ENCODE measurements at regions not wholly inside any gene's neighbourhood (a gene's known extent, or its start where the extent isn't known, plus 50 kb on each side); places are given as distances from the start of the nearest gene placed in this dataset.

DNA sequence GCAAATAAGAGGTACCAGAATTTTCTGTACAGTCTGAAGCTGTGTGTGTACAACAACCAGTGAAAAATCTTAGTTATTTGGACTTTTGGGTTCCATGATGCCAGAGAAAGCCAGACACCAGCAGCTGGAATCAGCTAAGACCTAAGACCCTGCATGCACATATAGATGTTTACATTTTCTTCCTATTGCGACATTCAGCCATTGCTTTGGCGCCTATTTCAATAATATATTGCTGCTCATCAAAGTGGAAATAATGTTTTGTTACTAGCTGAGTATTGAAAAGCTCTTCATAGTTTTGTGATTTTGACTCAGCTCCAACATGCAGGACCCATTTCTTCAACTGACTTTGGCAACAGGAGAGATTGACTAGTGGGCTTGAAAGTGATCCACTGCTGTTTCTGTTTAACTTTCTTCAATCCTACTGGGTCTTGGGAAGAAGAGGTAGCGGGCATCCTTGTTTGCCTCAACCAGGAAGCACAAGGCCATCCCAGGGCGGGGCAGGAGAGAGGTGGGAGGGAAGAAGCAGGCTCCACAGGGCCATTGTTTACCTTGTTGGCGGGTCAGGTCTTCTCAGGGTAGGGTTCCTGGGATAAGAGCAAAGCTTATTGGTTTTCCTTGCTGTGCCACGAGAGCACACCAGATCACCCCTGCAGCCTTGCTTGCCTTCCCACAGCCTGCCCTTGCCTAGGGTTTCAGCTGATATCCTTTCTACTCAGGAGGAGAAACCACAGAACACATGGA, 101.3 kb upstream of the ESR1 start:
- H3K4me1 ChIP-seq (ENCODE audit: control insufficient read depth in 1 of 2, low read depth in 2 of 2), result no peaks in the 10 kb centered on the region
- no peak overlapping the region for H3K4me3 ChIP-seq
- no peaks in the 10 kb centered on the region for H3K27me3 ChIP-seq (replicated peaks; ENCODE audit: insufficient read depth)
- no peak overlapping the region for H3K27ac ChIP-seq
- H3K9me3 ChIP-seq, result no peaks in the 10 kb centered on the region
- no peak for DNase-seq (ENCODE audit: low spot score)
- H3K36me3 ChIP-seq, result no peaks in the 10 kb centered on the region
- no peak for ATAC-seq (ENCODE audit: insufficient number of reproducible peaks, low FRiP score, low read depth)
- TF ChIP-seq, protein P1, sequence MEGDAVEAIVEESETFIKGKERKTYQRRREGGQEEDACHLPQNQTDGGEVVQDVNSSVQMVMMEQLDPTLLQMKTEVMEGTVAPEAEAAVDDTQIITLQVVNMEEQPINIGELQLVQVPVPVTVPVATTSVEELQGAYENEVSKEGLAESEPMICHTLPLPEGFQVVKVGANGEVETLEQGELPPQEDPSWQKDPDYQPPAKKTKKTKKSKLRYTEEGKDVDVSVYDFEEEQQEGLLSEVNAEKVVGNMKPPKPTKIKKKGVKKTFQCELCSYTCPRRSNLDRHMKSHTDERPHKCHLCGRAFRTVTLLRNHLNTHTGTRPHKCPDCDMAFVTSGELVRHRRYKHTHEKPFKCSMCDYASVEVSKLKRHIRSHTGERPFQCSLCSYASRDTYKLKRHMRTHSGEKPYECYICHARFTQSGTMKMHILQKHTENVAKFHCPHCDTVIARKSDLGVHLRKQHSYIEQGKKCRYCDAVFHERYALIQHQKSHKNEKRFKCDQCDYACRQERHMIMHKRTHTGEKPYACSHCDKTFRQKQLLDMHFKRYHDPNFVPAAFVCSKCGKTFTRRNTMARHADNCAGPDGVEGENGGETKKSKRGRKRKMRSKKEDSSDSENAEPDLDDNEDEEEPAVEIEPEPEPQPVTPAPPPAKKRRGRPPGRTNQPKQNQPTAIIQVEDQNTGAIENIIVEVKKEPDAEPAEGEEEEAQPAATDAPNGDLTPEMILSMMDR (IDR thresholded peaks at IDR 0.05), result no peak

DNA sequence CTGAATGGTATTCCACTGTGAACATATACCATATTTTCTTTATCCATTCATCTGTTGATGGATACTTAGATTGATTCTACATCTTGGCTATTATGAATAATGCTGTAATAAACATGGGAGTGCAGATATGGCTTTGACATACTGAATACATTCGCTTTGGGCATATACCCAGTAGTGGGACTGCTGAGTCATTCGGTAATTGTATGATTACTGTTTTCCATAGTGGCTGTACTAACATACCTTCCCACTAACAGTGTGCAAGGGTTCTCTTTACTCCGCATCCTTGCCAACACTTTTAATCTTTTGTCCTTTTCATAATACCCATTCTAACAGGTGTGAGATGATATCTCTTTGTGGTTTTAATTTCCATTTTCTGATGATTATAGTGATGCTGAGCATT, 98.2 kb upstream of the ESR1 start:
- Histone ChIP-seq H3K27me3 (replicated peaks; ENCODE audit: insufficient read depth) (no peaks in the 10 kb centered on the region), H3K27ac (no peak overlapping the region), H3K9me3 (no peaks in the 10 kb centered on the region), H3K4me3 (no peak overlapping the region), H3K4me1 (ENCODE audit: control insufficient read depth in 1 of 2, low read depth in 2 of 2) (no peaks in the 10 kb centered on the region), H3K36me3 (no peaks in the 10 kb centered on the region)
- TF ChIP-seq, protein P1 (IDR thresholded peaks at IDR 0.05), result no peak
- ATAC-seq (ENCODE audit: insufficient number of reproducible peaks, low FRiP score, low read depth) (no peak), DNase-seq (ENCODE audit: low spot score) (no peak)

DNA sequence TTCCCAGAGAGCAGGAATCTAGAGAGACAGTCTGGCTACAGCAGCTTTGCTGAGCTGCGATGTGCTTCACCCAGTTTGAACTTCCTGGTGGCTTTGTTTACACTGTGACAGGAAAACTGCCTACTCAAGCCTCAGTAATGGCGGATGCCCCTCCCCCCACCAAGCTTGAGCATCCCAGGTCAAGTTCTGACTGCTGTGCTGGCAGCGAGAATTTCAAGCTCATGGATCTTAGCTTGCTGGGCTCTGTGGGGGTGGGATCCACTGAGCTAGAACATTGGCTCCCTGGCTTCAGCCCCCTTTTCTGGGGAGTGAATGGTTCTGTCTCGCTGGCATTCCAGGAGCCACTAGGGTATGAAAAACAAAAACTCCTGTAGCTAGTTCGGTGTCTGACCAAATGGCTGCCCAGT, 91.0 kb upstream of the ESR1 start:
- no peak overlapping the region for H3K4me3 ChIP-seq
- TF ChIP-seq, protein P1 (IDR thresholded peaks at IDR 0.05), result no peak
- DNase-seq (ENCODE audit: low spot score) (no peak), ATAC-seq (ENCODE audit: insufficient number of reproducible peaks, low FRiP score, low read depth) (no peak)
- H3K27me3 ChIP-seq (replicated peaks; ENCODE audit: insufficient read depth), result no peaks in the 10 kb centered on the region
- H3K4me1 ChIP-seq (ENCODE audit: control insufficient read depth in 1 of 2, low read depth in 2 of 2), result no peaks in the 10 kb centered on the region
- H3K36me3 ChIP-seq, result no peaks in the 10 kb centered on the region
- H3K9me3 ChIP-seq, result no peaks in the 10 kb centered on the region
- no peak overlapping the region for H3K27ac ChIP-seq

DNA sequence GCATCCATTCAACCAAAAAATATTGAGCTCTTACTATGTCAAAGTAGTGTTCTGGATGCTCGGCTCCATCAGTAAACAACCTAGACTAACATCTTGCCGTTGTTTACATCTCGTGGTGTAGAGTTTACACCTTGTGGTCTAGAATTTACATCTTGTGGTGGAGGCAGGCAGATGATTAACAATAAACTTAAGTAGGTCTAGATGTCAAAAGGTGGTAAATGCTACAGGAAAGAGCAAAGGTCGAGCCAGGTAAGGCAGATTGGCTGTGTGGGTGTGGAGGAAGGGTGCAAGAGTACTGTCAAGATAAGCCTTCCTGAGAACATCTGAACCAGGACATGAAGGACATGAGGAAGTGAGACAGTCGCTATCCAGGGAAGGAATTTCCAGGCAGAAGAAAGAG, 88.4 kb upstream of the ESR1 start:
- no peak for ATAC-seq (ENCODE audit: insufficient number of reproducible peaks, low FRiP score, low read depth)
- Histone ChIP-seq H3K27me3 (replicated peaks; ENCODE audit: insufficient read depth) (no peaks in the 10 kb centered on the region), H3K36me3 (no peaks in the 10 kb centered on the region), H3K4me1 (ENCODE audit: control insufficient read depth in 1 of 2, low read depth in 2 of 2) (no peaks in the 10 kb centered on the region), H3K27ac (no peak overlapping the region), H3K9me3 (no peaks in the 10 kb centered on the region), H3K4me3 (no peak overlapping the region)
- TF ChIP-seq, protein P1 (IDR thresholded peaks at IDR 0.05), result no peak
- DNase-seq (ENCODE audit: low spot score), result no peak

DNA sequence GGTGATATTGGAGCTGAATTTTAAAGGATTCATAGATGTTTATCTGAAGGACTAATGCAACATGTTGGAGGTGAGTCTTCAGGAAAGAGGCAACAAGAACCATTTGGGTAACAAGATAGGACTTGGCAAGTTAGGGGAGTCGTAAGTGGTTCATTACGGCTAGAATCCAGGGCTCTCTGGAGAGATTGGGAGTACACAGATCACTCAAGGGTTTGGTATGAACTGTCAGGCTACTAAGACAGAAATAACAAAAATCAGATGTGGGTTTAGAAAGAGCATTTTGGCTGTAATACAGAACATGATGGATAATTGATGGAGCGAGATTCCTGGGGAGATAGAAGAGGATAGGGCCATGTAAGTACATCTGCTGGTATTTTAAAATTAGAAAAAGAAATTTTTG, 86.3 kb upstream of the ESR1 start:
- H3K9me3 ChIP-seq, result no peaks in the 10 kb centered on the region
- no peaks in the 10 kb centered on the region for H3K27me3 ChIP-seq (replicated peaks; ENCODE audit: insufficient read depth)
- TF ChIP-seq, protein P1 (IDR thresholded peaks at IDR 0.05), result no peak
- ATAC-seq (ENCODE audit: insufficient number of reproducible peaks, low FRiP score, low read depth) (no peak), DNase-seq (ENCODE audit: low spot score) (no peak)
- H3K4me1 ChIP-seq (ENCODE audit: control insufficient read depth in 1 of 2, low read depth in 2 of 2), result no peaks in the 10 kb centered on the region
- H3K4me3 ChIP-seq, result no peak overlapping the region
- H3K27ac ChIP-seq, result no peak overlapping the region
- H3K36me3 ChIP-seq, result no peaks in the 10 kb centered on the region

Data from thoracic aorta (tissue), 2 donors.